ENCODE measurements at regions not wholly inside any gene's neighbourhood (a gene's known extent, or its start where the extent isn't known, plus 50 kb on each side); places are given as distances from the start of the nearest gene placed in this dataset.

DNA sequence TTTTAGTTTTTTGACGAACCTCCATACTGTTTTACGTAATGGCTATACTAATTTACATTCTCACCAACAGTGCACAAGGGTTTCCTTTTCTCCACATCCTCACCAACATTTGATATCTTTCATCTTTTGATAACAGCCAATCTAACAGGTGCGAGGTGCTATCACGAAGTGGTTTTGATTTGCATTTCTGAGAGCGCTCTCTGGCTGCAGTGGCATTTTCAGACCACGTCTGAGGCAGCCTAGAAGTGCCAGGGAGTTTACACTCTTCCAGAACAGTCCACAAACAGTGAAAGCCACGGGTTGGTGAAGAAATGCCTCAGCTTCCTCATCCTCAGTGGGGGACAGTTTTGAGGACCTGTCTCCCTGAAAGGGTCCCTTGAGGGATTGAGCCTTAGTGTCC lies 471.0 kb downstream of the BCOR start:
- TF ChIP-seq, protein P1, sequence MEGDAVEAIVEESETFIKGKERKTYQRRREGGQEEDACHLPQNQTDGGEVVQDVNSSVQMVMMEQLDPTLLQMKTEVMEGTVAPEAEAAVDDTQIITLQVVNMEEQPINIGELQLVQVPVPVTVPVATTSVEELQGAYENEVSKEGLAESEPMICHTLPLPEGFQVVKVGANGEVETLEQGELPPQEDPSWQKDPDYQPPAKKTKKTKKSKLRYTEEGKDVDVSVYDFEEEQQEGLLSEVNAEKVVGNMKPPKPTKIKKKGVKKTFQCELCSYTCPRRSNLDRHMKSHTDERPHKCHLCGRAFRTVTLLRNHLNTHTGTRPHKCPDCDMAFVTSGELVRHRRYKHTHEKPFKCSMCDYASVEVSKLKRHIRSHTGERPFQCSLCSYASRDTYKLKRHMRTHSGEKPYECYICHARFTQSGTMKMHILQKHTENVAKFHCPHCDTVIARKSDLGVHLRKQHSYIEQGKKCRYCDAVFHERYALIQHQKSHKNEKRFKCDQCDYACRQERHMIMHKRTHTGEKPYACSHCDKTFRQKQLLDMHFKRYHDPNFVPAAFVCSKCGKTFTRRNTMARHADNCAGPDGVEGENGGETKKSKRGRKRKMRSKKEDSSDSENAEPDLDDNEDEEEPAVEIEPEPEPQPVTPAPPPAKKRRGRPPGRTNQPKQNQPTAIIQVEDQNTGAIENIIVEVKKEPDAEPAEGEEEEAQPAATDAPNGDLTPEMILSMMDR (tag by site-specific recombination; IDR thresholded peaks at IDR 0.05): no peak
- TF ChIP-seq ZNF747 (tag by site-specific recombination; IDR thresholded peaks at IDR 0.05) (no peak), SCRT1 (tag by site-specific recombination; IDR thresholded peaks at IDR 0.05; ENCODE audit: borderline replicate concordance) (no peak), ZNF10 (tag by site-specific recombination; IDR thresholded peaks at IDR 0.05) (no peak), OVOL3 (tag by site-specific recombination; IDR thresholded peaks at IDR 0.05) (no peak), ZNF324 (tag by site-specific recombination; IDR thresholded peaks at IDR 0.05) (no peak), YY1 (tag by site-specific recombination; IDR thresholded peaks at IDR 0.05) (no peak), ZNF433 (tag by site-specific recombination; IDR thresholded peaks at IDR 0.05; ENCODE audit: low read depth) (no peak), ZNF350 (tag by site-specific recombination; IDR thresholded peaks at IDR 0.05) (no peak)
- TF ChIP-seq, protein P2, sequence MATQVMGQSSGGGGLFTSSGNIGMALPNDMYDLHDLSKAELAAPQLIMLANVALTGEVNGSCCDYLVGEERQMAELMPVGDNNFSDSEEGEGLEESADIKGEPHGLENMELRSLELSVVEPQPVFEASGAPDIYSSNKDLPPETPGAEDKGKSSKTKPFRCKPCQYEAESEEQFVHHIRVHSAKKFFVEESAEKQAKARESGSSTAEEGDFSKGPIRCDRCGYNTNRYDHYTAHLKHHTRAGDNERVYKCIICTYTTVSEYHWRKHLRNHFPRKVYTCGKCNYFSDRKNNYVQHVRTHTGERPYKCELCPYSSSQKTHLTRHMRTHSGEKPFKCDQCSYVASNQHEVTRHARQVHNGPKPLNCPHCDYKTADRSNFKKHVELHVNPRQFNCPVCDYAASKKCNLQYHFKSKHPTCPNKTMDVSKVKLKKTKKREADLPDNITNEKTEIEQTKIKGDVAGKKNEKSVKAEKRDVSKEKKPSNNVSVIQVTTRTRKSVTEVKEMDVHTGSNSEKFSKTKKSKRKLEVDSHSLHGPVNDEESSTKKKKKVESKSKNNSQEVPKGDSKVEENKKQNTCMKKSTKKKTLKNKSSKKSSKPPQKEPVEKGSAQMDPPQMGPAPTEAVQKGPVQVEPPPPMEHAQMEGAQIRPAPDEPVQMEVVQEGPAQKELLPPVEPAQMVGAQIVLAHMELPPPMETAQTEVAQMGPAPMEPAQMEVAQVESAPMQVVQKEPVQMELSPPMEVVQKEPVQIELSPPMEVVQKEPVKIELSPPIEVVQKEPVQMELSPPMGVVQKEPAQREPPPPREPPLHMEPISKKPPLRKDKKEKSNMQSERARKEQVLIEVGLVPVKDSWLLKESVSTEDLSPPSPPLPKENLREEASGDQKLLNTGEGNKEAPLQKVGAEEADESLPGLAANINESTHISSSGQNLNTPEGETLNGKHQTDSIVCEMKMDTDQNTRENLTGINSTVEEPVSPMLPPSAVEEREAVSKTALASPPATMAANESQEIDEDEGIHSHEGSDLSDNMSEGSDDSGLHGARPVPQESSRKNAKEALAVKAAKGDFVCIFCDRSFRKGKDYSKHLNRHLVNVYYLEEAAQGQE (tag by site-specific recombination; IDR thresholded peaks at IDR 0.05): no peak

Measured in HEK293 (cell line).